ENCODE measurements at regions not wholly inside any gene's neighbourhood (a gene's known extent, or its start where the extent isn't known, plus 50 kb on each side); places are given as distances from the start of the nearest gene placed in this dataset.
"Not testable (repeated sequence)": the region's sequence is repeated elsewhere in the genome, so short reads cannot be mapped to it uniquely, and the experiment has no call there.

- DNase-seq (ENCODE audit: low read depth) = no peak
Observed at GRCh38 chr10:106384496-106384895, 780.0 kb downstream of the SORCS1 start.

GRCh38 chr10:106380706-106381105 lies 783.8 kb downstream of the SORCS1 start:
- no peak for DNase-seq (ENCODE audit: low read depth)

GRCh38 chr10:106378251-106378650 lies 786.3 kb downstream of the SORCS1 start:
- DNase-seq (ENCODE audit: low read depth) = no peak

GRCh38 chr10:106370751-106371150 lies 793.8 kb downstream of the SORCS1 start:
- no peak for DNase-seq (ENCODE audit: low read depth)

GRCh38 chr10:106360870-106361269 lies 803.6 kb downstream of the SORCS1 start:
- DNase-seq (ENCODE audit: low read depth) = peak; percentile 55

GRCh38 chr10:106355450-106355849 lies 809.1 kb downstream of the SORCS1 start:
- DNase-seq (ENCODE audit: low read depth) = no peak

GRCh38 chr10:106348933-106349332 lies 815.6 kb downstream of the SORCS1 start:
- no peak for DNase-seq (ENCODE audit: low read depth)

GRCh38 chr10:106347547-106347946 lies 817.0 kb downstream of the SORCS1 start:
- no peak for DNase-seq (ENCODE audit: low read depth)

GRCh38 chr10:106343539-106343938 lies 821.0 kb downstream of the SORCS1 start:
- not testable (repeated sequence) for DNase-seq (ENCODE audit: low read depth)

- no peak for DNase-seq (ENCODE audit: low read depth)
Observed at GRCh38 chr10:106341356-106341755, 823.1 kb downstream of the SORCS1 start.

- peak; percentile 10 for DNase-seq (ENCODE audit: low read depth)
Observed at GRCh38 chr10:106338486-106338885, 826.0 kb downstream of the SORCS1 start.

GRCh38 chr10:106336874-106337273 lies 827.6 kb downstream of the SORCS1 start:
- DNase-seq (ENCODE audit: low read depth) = no peak

GRCh38 chr10:106327747-106328146 lies 836.8 kb downstream of the SORCS1 start:
- DNase-seq (ENCODE audit: low read depth) = no peak

- no peak for DNase-seq (ENCODE audit: low read depth)
Observed at GRCh38 chr10:106320876-106321275, 843.6 kb downstream of the SORCS1 start.

GRCh38 chr10:106320078-106320477 lies 844.4 kb downstream of the SORCS1 start:
- no peak for DNase-seq (ENCODE audit: low read depth)

- no peak for DNase-seq (ENCODE audit: low read depth)
Observed at GRCh38 chr10:106317554-106317953, 847.0 kb downstream of the SORCS1 start.

GRCh38 chr10:106313041-106313440 lies 851.5 kb downstream of the SORCS1 start:
- DNase-seq (ENCODE audit: low read depth) = no peak

GRCh38 chr10:106312087-106312486 lies 852.4 kb downstream of the SORCS1 start:
- DNase-seq (ENCODE audit: low read depth) = no peak

GRCh38 chr10:106311590-106311989 lies 852.9 kb downstream of the SORCS1 start:
- DNase-seq (ENCODE audit: low read depth) = no peak

GRCh38 chr10:106310596-106310995 lies 853.9 kb downstream of the SORCS1 start:
- DNase-seq (ENCODE audit: low read depth) = no peak

GRCh38 chr10:106309376-106309775 lies 855.1 kb downstream of the SORCS1 start:
- DNase-seq (ENCODE audit: low read depth) = no peak

GRCh38 chr10:106308284-106308683 lies 856.2 kb downstream of the SORCS1 start:
- DNase-seq (ENCODE audit: low read depth) = no peak

GRCh38 chr10:106304056-106304455 lies 860.5 kb downstream of the SORCS1 start:
- DNase-seq (ENCODE audit: low read depth) = no peak

GRCh38 chr10:106302961-106303360 lies 861.5 kb downstream of the SORCS1 start:
- no peak for DNase-seq (ENCODE audit: low read depth)

- no peak for DNase-seq (ENCODE audit: low read depth)
Observed at GRCh38 chr10:106301146-106301545, 863.4 kb downstream of the SORCS1 start.
